HCT116 (cell line): ENCODE measurements at regions not wholly inside any gene's neighbourhood (a gene's known extent, or its start where the extent isn't known, plus 50 kb on each side); places are given as distances from the start of the nearest gene placed in this dataset.

Experiments used
- ATAC-seq: fragments of 200-7000 bp; cut with Tn5 transposase; 2 replicates; pipeline ENCODE4 v1.9.1; 2020; ENCODE audit warnings: mild to moderate bottlenecking, moderate library complexity
- BruUV-seq: library from RNA; stranded (reverse); fragments of 400-500 nt; replicated peaks from 2 replicates; lab custom pipeline; 2021; lab: Mats Ljungman, UMichigan
- CTCF ChIA-PET: fragments of 300-600 bp; sonication (Branson Sonifier 250); formaldehyde crosslinking; loops from one replicate; lab custom pipeline; 2021; ENCODE audit warnings: antibody characterized with exemption; lab: Charles Lee
- POLR2A ChIA-PET: fragments of 300-600, 350-600 bp; sonication (Branson Sonifier 250); formaldehyde crosslinking; loops from one replicate; lab custom pipeline; 2021; ENCODE audit warnings: antibody characterized with exemption; lab: Charles Lee
- RAD21 ChIA-PET, 2 experiments: fragments of 300-600 bp; sonication (Branson Sonifier 250); formaldehyde crosslinking; loops; one replicate each; lab custom pipeline; 2023; ENCODE audit warnings: low total read pairs in 2 of 2; ENCODE audit not compliant: uncharacterized antibody in 2 of 2, unreplicated experiment in 2 of 2, low non-redundant PET in 1 of 2; lab: Charles Lee
- DNase-seq: peaks from one replicate; pipeline ENCODE4 v3.0.0-alpha.2; 2010; ENCODE audit warnings: low read depth, low spot score
- H2AFZ ChIP-seq: fragments of 200-600 bp; shearing (Covaris generic), sonication (generic); 2 replicates; pipeline ENCODE4 v1.6.1; 2017; ENCODE audit warnings: low read depth, mixed run types, mixed read lengths, antibody characterized with exemption, low read length; ENCODE audit not compliant: poor library complexity, severe bottlenecking
- H3K27ac ChIP-seq: 2 replicates; pipeline ENCODE4 v1.5.1; 2012; ENCODE audit warnings: low read depth, low read length
- H3K27me3 ChIP-seq: fragments of 200-600 bp; sonication (generic); 2 replicates; pipeline ENCODE4 v1.6.1; 2016; ENCODE audit warnings: mixed run types, low read length, mixed read lengths; ENCODE audit not compliant: insufficient read depth
- H3K36me3 ChIP-seq, 2 experiments: fragments of 200-500 bp in 1 of 2; fragments of 200-600 bp in 1 of 2; sonication (Bioruptor generic) in 1 of 2; sonication (generic) in 1 of 2; 2 replicates each; pipeline versions ENCODE4 v1.5.1 to v1.6.1; 2014 to 2016; ENCODE audit warnings: low read length in 2 of 2, inconsistent platforms in 1 of 2, mixed read lengths in 1 of 2, mixed run types in 1 of 2; ENCODE audit not compliant: insufficient read depth in 2 of 2, control insufficient read depth in 1 of 2
- H3K4me1 ChIP-seq, 2 experiments: fragments of 200-600 bp in 1 of 2; sonication (generic) in 1 of 2; 2 replicates each; pipeline versions ENCODE4 v1.5.1 to v1.6.1; 2012 to 2017; ENCODE audit warnings: low read length in 2 of 2, inconsistent platforms in 1 of 2, mild to moderate bottlenecking in 1 of 2, mixed read lengths in 1 of 2, mixed run types in 1 of 2, moderate library complexity in 1 of 2; ENCODE audit not compliant: insufficient read depth in 2 of 2, control insufficient read depth in 1 of 2
- H3K4me2 ChIP-seq: fragments of 200-600 bp; sonication (generic); 2 replicates; pipeline ENCODE4 v1.6.1; 2017; ENCODE audit warnings: mixed run types, low read length, mixed read lengths
- H3K4me3 ChIP-seq, 2 experiments: fragments of 200-600 bp in 1 of 2; sonication (generic) in 1 of 2; replicated peaks in 1 of 2; 2 replicates each; pipeline ENCODE4 v1.5.1; 2011 to 2016; ENCODE audit warnings: low read length in 2 of 2, control low read depth in 1 of 2, low read depth in 1 of 2, mild to moderate bottlenecking in 1 of 2, mixed read lengths in 1 of 2, mixed run types in 1 of 2
- H3K79me2 ChIP-seq: fragments of 200-600 bp; sonication (generic); 2 replicates; pipeline ENCODE4 v1.6.1; 2017; ENCODE audit warnings: mild to moderate bottlenecking, mixed run types, low read length, moderate library complexity, mixed read lengths; ENCODE audit not compliant: insufficient read depth
- H3K9ac ChIP-seq: fragments of 200-600 bp; sonication (generic); 2 replicates; pipeline ENCODE4 v1.6.1; 2016; ENCODE audit warnings: low read length, mixed read lengths
- H3K9me2 ChIP-seq: fragments of 200-600 bp; sonication (generic), shearing (Covaris generic); 2 replicates; pipeline ENCODE4 v1.6.1; 2017; ENCODE audit warnings: mixed run types, mild to moderate bottlenecking, moderate library complexity; ENCODE audit not compliant: insufficient read depth
- H3K9me3 ChIP-seq, 2 experiments: fragments of 200-500 bp in 1 of 2; fragments of 200-600 bp in 1 of 2; sonication (Bioruptor generic) in 1 of 2; sonication (generic) in 1 of 2; 2 replicates each; pipeline ENCODE4 v1.6.1; 2014 to 2017; ENCODE audit warnings: low read length in 2 of 2, mixed read lengths in 2 of 2, inconsistent platforms in 1 of 2, low read depth in 1 of 2, mild to moderate bottlenecking in 1 of 2, mixed run types in 1 of 2, moderate library complexity in 1 of 2; ENCODE audit not compliant: control insufficient read depth in 1 of 2, insufficient read depth in 1 of 2
- H4K20me1 ChIP-seq: fragments of 200-600 bp; sonication (generic), shearing (Covaris generic); 2 replicates; pipeline ENCODE4 v1.6.1; 2017; ENCODE audit warnings: mixed run types, mild to moderate bottlenecking, moderate library complexity; ENCODE audit not compliant: insufficient read depth
- ATF3 ChIP-seq: IDR thresholded peaks from 2 replicates; pipeline ENCODE4 v1.6.1; 2012
- CBX3 ChIP-seq: IDR thresholded peaks from 2 replicates; pipeline ENCODE4 v1.6.1; 2012; ENCODE audit warnings: low read depth
- EGR1 ChIP-seq: IDR thresholded peaks from 2 replicates; pipeline ENCODE4 v1.6.1; 2012; ENCODE audit warnings: low read depth
- EZH2 ChIP-seq: fragments of 200-600 bp; sonication (generic); IDR thresholded peaks from 2 replicates; pipeline ENCODE4 v1.6.1; 2017; ENCODE audit warnings: antibody characterized with exemption, mixed run types
- JUND ChIP-seq: IDR thresholded peaks from 2 replicates; pipeline ENCODE4 v1.6.1; 2012
- POLR2A ChIP-seq: IDR thresholded peaks from 2 replicates; pipeline ENCODE4 v1.7.0; 2011; ENCODE audit warnings: borderline replicate concordance; ENCODE audit not compliant: insufficient read depth, insufficient read length; ENCODE audit errors: extremely low read depth
- POLR2AphosphoS5 ChIP-seq: IDR thresholded peaks from 2 replicates; pipeline ENCODE4 v1.6.1; 2011; ENCODE audit warnings: mild to moderate bottlenecking, low read depth, low read length, moderate library complexity
- SIN3A ChIP-seq: IDR thresholded peaks from 2 replicates; pipeline ENCODE4 v1.6.1; 2012; ENCODE audit warnings: low read depth
- SRF ChIP-seq: IDR thresholded peaks from 2 replicates; pipeline ENCODE4 v1.6.1; 2012; ENCODE audit warnings: low read depth
- TCF7L2 ChIP-seq: IDR thresholded peaks from 2 replicates; pipeline ENCODE4 v1.7.0; 2011; ENCODE audit warnings: borderline replicate concordance, inconsistent platforms; ENCODE audit not compliant: insufficient read depth, insufficient read length; ENCODE audit errors: extremely low read depth
- ZFX ChIP-seq: fragments of 450-650 bp; IDR thresholded peaks from 2 replicates; pipeline ENCODE4 v1.6.1; 2017
- ZNF274 ChIP-seq: fragments of 200-500 bp; sonication (Bioruptor generic); IDR thresholded peaks from 2 replicates; pipeline ENCODE4 v1.6.1; 2014; ENCODE audit warnings: mild to moderate bottlenecking, low read depth, low read length, inconsistent platforms
- intact Hi-C: fragments of 100-400 bp; cut with micrococcal nuclease; formaldehyde crosslinking; loops from 2 replicates; pipeline ENCODE4 v1.10.0; 2022
- TF ChIP-seq, protein P1 (sequence below): IDR thresholded peaks from 2 replicates; pipeline ENCODE4 v1.6.1; 2012; ENCODE audit warnings: low read depth
- TF ChIP-seq, protein P2 (sequence below): IDR thresholded peaks from 2 replicates; pipeline ENCODE4 v1.6.1; 2011; ENCODE audit warnings: mild to moderate bottlenecking, low read length, moderate library complexity; ENCODE audit not compliant: insufficient replicate concordance; ENCODE audit errors: extremely low read depth

GRCh38 chr11:81496601-81497000, 1237.1 kb downstream of the FAM181B start:
- RAD21 ChIA-PET = no interaction called here
- POLR2A ChIA-PET = no interaction called here
- no peaks in the 10 kb centered on the region for H3K9me2 ChIP-seq
- DNase-seq (no peak), ATAC-seq (no peak)
- no peak overlapping the region for H3K27ac ChIP-seq
- intact Hi-C loops = no loop called here
- no peaks in the 10 kb centered on the region for H3K36me3 ChIP-seq
- no peak overlapping the region for H2AFZ ChIP-seq
- no peak overlapping the region for H3K9ac ChIP-seq
- no peaks in the 10 kb centered on the region for H4K20me1 ChIP-seq
- H3K4me1 ChIP-seq = no peaks in the 10 kb centered on the region
- no peak overlapping the region for H3K4me3 ChIP-seq
- H3K4me2 ChIP-seq = no peak overlapping the region
- no TSS peak for BruUV-seq
- H3K79me2 ChIP-seq = no peaks in the 10 kb centered on the region
- TF ChIP-seq ATF3 = no peak
- H3K27me3 ChIP-seq = no peaks in the 10 kb centered on the region
- peaks cover 3 to 19% of the 10 kb centered on the region in 2 experiments; a peak in 2 of 4 replicates for H3K9me3 ChIP-seq
- CTCF ChIA-PET = no interaction called here

DNA sequence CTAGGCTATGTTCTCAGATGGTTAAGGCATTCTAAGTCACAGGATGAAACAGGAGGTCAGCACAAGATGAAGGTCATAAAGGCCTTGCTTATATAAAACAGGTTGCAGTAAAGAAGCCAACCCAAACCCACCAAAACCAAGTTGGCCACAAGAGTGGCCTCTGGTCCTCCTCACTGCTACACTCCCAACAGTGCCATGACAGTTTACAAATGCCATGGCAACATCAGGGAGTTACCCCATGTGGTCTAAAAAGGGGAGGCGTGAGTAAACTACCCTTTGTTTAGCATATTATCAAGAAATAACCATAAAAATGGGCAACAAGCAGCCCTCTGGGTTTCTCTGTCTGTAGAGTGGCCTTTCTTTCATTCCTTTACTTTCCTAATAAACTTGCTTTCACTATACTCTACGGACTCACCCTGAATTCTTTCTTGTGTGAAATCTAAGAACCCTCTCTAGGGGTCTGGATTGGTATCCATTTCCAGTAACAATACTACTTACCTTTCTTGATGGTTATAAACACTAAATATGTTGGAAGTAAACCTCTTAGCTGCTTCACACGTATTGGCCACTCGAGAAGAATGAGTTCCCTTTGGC, 1237.9 kb downstream of the FAM181B start:
- intact Hi-C loops = no loop called here
- no peaks in the 10 kb centered on the region for H4K20me1 ChIP-seq
- H3K9ac ChIP-seq = no peak overlapping the region
- no TSS peak for BruUV-seq
- no peak overlapping the region for H3K4me2 ChIP-seq
- H3K27ac ChIP-seq = no peak overlapping the region
- H3K79me2 ChIP-seq = no peaks in the 10 kb centered on the region
- POLR2A ChIA-PET = no interaction called here
- RAD21 ChIA-PET = no interaction called here
- CTCF ChIA-PET = no interaction called here
- no peaks in the 10 kb centered on the region for H3K27me3 ChIP-seq
- DNase-seq (no peak), ATAC-seq (no peak)
- peaks cover 3 to 19% of the 10 kb centered on the region in 2 experiments; a peak in 2 of 4 replicates for H3K9me3 ChIP-seq
- H3K36me3 ChIP-seq = no peaks in the 10 kb centered on the region
- H3K4me1 ChIP-seq = no peaks in the 10 kb centered on the region
- no peak overlapping the region for H2AFZ ChIP-seq
- H3K9me2 ChIP-seq = no peaks in the 10 kb centered on the region
- no peak overlapping the region for H3K4me3 ChIP-seq
- TF ChIP-seq ZNF274 = no peak
- no peak for TF ChIP-seq EGR1
- TF ChIP-seq ZFX = no peak
- TF ChIP-seq, protein P1, sequence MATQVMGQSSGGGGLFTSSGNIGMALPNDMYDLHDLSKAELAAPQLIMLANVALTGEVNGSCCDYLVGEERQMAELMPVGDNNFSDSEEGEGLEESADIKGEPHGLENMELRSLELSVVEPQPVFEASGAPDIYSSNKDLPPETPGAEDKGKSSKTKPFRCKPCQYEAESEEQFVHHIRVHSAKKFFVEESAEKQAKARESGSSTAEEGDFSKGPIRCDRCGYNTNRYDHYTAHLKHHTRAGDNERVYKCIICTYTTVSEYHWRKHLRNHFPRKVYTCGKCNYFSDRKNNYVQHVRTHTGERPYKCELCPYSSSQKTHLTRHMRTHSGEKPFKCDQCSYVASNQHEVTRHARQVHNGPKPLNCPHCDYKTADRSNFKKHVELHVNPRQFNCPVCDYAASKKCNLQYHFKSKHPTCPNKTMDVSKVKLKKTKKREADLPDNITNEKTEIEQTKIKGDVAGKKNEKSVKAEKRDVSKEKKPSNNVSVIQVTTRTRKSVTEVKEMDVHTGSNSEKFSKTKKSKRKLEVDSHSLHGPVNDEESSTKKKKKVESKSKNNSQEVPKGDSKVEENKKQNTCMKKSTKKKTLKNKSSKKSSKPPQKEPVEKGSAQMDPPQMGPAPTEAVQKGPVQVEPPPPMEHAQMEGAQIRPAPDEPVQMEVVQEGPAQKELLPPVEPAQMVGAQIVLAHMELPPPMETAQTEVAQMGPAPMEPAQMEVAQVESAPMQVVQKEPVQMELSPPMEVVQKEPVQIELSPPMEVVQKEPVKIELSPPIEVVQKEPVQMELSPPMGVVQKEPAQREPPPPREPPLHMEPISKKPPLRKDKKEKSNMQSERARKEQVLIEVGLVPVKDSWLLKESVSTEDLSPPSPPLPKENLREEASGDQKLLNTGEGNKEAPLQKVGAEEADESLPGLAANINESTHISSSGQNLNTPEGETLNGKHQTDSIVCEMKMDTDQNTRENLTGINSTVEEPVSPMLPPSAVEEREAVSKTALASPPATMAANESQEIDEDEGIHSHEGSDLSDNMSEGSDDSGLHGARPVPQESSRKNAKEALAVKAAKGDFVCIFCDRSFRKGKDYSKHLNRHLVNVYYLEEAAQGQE = no peak
- TF ChIP-seq POLR2A = no peak
- no peak for TF ChIP-seq CBX3
- no peak for TF ChIP-seq EZH2
- no peak for TF ChIP-seq POLR2AphosphoS5
- TF ChIP-seq, protein P2, sequence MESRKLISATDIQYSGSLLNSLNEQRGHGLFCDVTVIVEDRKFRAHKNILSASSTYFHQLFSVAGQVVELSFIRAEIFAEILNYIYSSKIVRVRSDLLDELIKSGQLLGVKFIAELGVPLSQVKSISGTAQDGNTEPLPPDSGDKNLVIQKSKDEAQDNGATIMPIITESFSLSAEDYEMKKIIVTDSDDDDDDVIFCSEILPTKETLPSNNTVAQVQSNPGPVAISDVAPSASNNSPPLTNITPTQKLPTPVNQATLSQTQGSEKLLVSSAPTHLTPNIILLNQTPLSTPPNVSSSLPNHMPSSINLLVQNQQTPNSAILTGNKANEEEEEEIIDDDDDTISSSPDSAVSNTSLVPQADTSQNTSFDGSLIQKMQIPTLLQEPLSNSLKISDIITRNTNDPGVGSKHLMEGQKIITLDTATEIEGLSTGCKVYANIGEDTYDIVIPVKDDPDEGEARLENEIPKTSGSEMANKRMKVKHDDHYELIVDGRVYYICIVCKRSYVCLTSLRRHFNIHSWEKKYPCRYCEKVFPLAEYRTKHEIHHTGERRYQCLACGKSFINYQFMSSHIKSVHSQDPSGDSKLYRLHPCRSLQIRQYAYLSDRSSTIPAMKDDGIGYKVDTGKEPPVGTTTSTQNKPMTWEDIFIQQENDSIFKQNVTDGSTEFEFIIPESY = no peak
- TF ChIP-seq TCF7L2 = no peak
- TF ChIP-seq SRF = no peak
- TF ChIP-seq SIN3A = no peak
- TF ChIP-seq JUND = no peak
- no peak for TF ChIP-seq ATF3
